ENCODE measurements at regions not wholly inside any gene's neighbourhood (a gene's known extent, or its start where the extent isn't known, plus 50 kb on each side); places are given as distances from the start of the nearest gene placed in this dataset.

DNA sequence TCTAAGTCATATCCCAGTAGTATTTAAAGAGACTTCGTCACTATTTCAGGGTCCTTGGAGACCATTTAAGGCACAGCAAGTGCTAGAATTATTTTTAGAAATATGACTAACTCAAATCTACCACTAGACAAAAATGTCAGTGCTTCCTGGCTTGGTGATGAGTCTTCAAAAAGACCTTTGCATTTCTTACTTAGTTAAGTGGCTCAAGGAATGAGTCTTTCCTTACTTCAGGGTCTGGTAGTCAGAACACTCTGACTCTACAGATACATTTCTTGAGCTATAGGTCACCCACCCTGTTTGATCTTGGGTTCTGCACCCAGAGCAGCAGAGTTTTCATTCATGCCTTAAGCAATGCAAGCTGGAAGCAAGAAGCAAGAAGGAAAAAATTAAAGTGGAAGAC lies 191.0 kb upstream of the HTR2A start:
- TF ChIP-seq, protein P1, sequence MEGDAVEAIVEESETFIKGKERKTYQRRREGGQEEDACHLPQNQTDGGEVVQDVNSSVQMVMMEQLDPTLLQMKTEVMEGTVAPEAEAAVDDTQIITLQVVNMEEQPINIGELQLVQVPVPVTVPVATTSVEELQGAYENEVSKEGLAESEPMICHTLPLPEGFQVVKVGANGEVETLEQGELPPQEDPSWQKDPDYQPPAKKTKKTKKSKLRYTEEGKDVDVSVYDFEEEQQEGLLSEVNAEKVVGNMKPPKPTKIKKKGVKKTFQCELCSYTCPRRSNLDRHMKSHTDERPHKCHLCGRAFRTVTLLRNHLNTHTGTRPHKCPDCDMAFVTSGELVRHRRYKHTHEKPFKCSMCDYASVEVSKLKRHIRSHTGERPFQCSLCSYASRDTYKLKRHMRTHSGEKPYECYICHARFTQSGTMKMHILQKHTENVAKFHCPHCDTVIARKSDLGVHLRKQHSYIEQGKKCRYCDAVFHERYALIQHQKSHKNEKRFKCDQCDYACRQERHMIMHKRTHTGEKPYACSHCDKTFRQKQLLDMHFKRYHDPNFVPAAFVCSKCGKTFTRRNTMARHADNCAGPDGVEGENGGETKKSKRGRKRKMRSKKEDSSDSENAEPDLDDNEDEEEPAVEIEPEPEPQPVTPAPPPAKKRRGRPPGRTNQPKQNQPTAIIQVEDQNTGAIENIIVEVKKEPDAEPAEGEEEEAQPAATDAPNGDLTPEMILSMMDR (IDR thresholded peaks at IDR 0.05; ENCODE audit: low read depth, low read length) = no peak
- TF ChIP-seq, protein P2, sequence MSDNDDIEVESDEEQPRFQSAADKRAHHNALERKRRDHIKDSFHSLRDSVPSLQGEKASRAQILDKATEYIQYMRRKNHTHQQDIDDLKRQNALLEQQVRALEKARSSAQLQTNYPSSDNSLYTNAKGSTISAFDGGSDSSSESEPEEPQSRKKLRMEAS (IDR thresholded peaks at IDR 0.05; ENCODE audit: low read depth, low read length) = no peak
- TF ChIP-seq MYC (IDR thresholded peaks at IDR 0.05; ENCODE audit: low read depth, low read length) = no peak
- no peak for TF ChIP-seq POLR2A (IDR thresholded peaks at IDR 0.05; ENCODE audit: extremely low read depth, insufficient read length)
- DNase-seq (ENCODE audit: low read depth) = peak; percentile 2
- no peak overlapping the region for H3K4me3 ChIP-seq (ENCODE audit: low read depth, low read length)

DNA sequence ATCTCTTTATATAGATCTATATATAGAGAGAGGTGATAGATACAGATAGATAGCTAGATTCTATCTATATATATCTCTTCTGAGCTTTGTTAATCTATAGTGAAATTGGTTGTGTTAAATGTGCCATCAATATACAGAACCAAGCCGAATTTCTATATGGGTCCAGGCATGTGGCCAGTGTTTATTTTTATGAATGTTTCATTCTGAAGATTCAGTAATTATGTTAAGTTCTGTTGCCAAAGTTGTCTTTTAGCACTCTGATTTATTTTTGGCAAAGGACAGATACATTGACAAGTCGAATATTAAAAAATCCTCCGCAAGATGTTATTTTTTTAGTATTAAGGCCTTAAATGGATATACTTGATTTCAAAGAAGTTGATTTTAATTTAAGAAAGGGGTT lies 190.4 kb upstream of the HTR2A start:
- DNase-seq (ENCODE audit: low read depth) = no peak
- TF ChIP-seq, protein P1 (IDR thresholded peaks at IDR 0.05; ENCODE audit: low read depth, low read length) = no peak
- no peak for TF ChIP-seq MYC (IDR thresholded peaks at IDR 0.05; ENCODE audit: low read depth, low read length)
- TF ChIP-seq POLR2A (IDR thresholded peaks at IDR 0.05; ENCODE audit: extremely low read depth, insufficient read length) = no peak
- TF ChIP-seq, protein P2 (IDR thresholded peaks at IDR 0.05; ENCODE audit: low read depth, low read length) = no peak
- H3K4me3 ChIP-seq (ENCODE audit: low read depth, low read length) = no peak overlapping the region

DNA sequence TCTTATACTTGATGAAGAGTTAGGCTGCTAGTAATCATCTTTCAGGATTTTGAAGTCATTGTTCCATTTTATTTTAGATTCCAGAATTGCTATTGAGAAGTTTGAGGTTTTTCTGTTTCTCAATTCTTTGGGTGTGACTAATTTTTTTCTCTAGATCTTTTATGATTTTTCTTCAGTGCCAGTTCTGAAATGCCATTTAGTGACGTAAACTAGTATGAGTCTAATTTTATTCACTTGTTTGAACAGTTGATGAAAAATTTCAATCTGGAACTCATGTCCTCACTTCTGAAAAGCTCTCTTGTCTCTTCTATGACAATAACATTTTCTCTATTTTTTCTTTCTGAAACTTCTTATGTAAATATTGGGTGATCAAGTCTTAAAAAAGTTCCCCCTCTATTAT lies 188.5 kb upstream of the HTR2A start:
- no peak for DNase-seq (ENCODE audit: low read depth)
- no peak overlapping the region for H3K4me3 ChIP-seq (ENCODE audit: low read depth, low read length)
- no peak for TF ChIP-seq POLR2A (IDR thresholded peaks at IDR 0.05; ENCODE audit: extremely low read depth, insufficient read length)
- TF ChIP-seq, protein P2 (IDR thresholded peaks at IDR 0.05; ENCODE audit: low read depth, low read length) = no peak
- no peak for TF ChIP-seq MYC (IDR thresholded peaks at IDR 0.05; ENCODE audit: low read depth, low read length)
- TF ChIP-seq, protein P1 (IDR thresholded peaks at IDR 0.05; ENCODE audit: low read depth, low read length) = no peak

DNA sequence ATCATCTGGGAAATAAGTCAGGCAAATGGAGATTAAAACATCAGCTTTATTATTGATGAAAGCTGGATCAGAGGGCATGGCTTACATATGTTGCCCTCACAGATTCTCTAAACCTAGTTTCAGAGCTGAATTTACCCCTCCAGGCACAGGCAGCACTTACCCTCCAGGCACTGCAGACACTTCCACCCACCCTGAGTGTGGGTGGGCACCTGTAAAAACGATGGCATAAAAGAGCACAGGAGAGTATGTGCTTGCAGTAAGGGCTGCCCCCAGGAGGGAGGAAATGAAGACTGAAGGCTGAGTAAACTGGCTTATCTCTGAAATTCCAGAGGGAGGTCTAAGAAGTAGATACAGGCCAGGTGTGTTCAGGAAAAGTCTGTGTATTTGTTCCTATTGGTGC lies 185.0 kb upstream of the HTR2A start:
- no peak overlapping the region for H3K4me3 ChIP-seq (ENCODE audit: low read depth, low read length)
- no peak for DNase-seq (ENCODE audit: low read depth)
- TF ChIP-seq, protein P2 (IDR thresholded peaks at IDR 0.05; ENCODE audit: low read depth, low read length) = no peak
- TF ChIP-seq MYC (IDR thresholded peaks at IDR 0.05; ENCODE audit: low read depth, low read length) (no peak), POLR2A (IDR thresholded peaks at IDR 0.05; ENCODE audit: extremely low read depth, insufficient read length) (no peak)
- TF ChIP-seq, protein P1 (IDR thresholded peaks at IDR 0.05; ENCODE audit: low read depth, low read length) = no peak

DNA sequence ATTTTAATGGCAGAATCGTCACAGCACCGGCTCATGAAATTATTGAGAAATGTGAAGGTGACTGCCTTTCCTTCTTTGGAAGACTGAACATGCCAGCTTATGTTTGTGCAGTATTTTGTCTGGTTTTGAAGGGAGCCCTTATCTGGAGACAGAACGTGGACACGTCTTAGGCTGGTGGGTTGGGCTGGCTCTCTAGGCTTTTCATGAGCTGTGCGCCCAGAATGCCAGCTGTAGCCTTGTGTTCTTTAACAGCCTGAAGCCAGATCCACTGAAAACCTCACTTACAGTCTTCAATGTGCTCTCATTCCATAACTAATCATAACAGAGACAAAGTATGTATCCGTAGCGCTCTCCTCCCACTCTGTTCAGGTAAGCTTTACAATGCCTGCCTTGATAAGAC lies 184.4 kb upstream of the HTR2A start:
- no peak overlapping the region for H3K4me3 ChIP-seq (ENCODE audit: low read depth, low read length)
- TF ChIP-seq MYC (IDR thresholded peaks at IDR 0.05; ENCODE audit: low read depth, low read length) (no peak), POLR2A (IDR thresholded peaks at IDR 0.05; ENCODE audit: extremely low read depth, insufficient read length) (no peak)
- TF ChIP-seq, protein P2 (IDR thresholded peaks at IDR 0.05; ENCODE audit: low read depth, low read length) = no peak
- TF ChIP-seq, protein P1 (IDR thresholded peaks at IDR 0.05; ENCODE audit: low read depth, low read length) = no peak
- DNase-seq (ENCODE audit: low read depth) = no peak

DNA sequence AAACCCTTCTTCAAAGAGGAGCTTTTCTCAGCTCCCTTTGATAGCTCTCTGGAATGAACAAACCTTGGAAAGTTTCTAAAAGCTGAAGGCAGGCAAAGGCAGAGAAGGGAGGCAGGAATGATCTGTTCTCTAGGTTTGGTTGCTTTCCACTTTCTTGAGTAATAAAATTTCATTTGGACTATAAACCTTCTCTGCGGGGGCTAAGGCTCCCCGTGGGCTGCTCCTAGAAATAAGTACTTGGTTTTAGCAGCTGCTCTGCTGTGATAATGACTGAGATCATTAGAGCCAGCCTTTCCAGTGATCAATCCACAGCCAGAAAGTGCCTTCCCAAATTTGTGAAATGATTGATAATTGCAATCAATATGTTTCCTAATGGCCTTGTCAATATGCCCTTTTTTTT lies 183.8 kb upstream of the HTR2A start:
- DNase-seq (ENCODE audit: low read depth) = no peak
- TF ChIP-seq, protein P2 (IDR thresholded peaks at IDR 0.05; ENCODE audit: low read depth, low read length) = no peak
- TF ChIP-seq, protein P1 (IDR thresholded peaks at IDR 0.05; ENCODE audit: low read depth, low read length) = no peak
- TF ChIP-seq MYC (IDR thresholded peaks at IDR 0.05; ENCODE audit: low read depth, low read length) (no peak), POLR2A (IDR thresholded peaks at IDR 0.05; ENCODE audit: extremely low read depth, insufficient read length) (no peak)

More for the DNA sequence above, 183.8 kb upstream of the HTR2A start:
- no peak overlapping the region for H3K4me3 ChIP-seq (ENCODE audit: low read depth, low read length)

All from NB4 (cell line).